ENCODE measurements at regions not wholly inside any gene's neighbourhood (a gene's known extent, or its start where the extent isn't known, plus 50 kb on each side); places are given as distances from the start of the nearest gene placed in this dataset.

DNA sequence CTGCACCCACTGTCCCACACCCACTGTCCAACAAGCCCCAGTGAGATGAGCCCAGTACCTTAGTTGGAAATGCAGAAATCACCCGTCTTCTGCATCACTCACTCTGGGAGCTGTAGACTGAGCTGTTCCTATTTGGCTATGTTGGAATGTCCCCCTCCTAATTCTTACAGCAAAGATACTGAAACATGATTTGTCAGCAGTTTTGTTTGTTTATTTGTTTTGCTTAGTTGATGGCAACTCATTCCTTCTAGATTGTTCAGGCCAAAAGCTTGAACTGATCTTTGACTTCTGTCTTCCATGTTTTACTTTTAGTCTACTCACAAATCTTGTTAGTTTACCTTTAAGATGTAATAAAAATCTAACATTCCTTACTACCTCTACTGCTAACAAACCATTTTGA, 233.6 kb upstream of the MIS18BP1 start:
- H3K36me3 Mint-ChIP-seq (ENCODE audit: low read depth) = no peaks in the 10 kb centered on the region
- H3K27me3 Mint-ChIP-seq = no peaks in the 10 kb centered on the region
- peaks cover 62% of the 10 kb centered on the region for H3K9me3 Mint-ChIP-seq
- no peaks in the 10 kb centered on the region for H3K4me1 Mint-ChIP-seq (ENCODE audit: low read depth)
- H3K27ac Mint-ChIP-seq = no peak overlapping the region
- intact Hi-C loops (cut with micrococcal nuclease) = no loop called here
- H3K4me3 Mint-ChIP-seq = no peak overlapping the region

DNA sequence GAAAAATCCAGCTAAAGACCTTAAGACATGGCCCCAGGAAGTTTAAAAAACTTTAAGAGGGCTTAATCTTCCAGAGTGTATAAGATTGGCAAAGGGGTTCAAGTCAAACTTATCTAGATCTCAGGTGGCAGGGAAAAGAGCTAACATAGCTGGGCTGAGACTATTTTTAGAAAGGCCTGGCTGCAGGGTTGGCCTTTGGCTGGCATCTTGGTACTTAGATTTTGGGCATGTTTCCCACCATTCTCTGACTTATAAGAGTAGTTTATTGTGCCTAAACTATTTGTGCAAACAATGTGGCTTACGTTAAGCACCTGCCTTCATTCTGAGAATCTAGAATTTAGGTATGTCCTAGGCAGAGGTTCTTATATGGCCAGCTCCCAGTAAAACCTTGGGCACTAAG, 214.0 kb upstream of the MIS18BP1 start:
- intact Hi-C loops (cut with micrococcal nuclease) = no loop called here
- no peaks in the 10 kb centered on the region for H3K9me3 Mint-ChIP-seq
- no peak overlapping the region for H3K27ac Mint-ChIP-seq
- no peak overlapping the region for H3K4me3 Mint-ChIP-seq
- no peaks in the 10 kb centered on the region for H3K27me3 Mint-ChIP-seq
- H3K4me1 Mint-ChIP-seq (ENCODE audit: low read depth) = no peaks in the 10 kb centered on the region
- no peaks in the 10 kb centered on the region for H3K36me3 Mint-ChIP-seq (ENCODE audit: low read depth)

DNA sequence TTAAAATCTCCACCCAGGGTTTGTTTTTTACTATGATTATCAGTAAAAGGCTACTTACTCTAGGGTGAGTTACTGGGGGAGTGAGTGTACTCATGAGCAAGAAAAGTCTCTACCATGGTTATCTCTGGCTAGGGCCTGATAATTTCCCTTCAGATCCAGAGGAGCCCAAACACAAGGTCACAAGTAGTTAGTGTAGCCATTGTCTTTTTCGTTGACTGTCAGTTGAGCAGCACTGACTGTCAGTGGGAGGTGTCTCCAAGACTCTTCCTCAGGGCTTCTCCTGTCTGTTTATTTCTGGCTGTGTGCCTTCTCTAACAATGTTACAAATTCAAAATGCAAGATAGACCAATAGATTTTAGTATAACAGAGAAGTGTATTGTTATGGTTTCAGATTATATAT, 181.2 kb upstream of the MIS18BP1 start:
- Mint-ChIP-seq H3K27me3 (no peaks in the 10 kb centered on the region), H3K9me3 (no peaks in the 10 kb centered on the region), H3K4me1 (ENCODE audit: low read depth) (no peaks in the 10 kb centered on the region), H3K4me3 (no peak overlapping the region), H3K36me3 (ENCODE audit: low read depth) (no peaks in the 10 kb centered on the region), H3K27ac (no peak overlapping the region)
- intact Hi-C loops (cut with micrococcal nuclease) = no loop called here

DNA sequence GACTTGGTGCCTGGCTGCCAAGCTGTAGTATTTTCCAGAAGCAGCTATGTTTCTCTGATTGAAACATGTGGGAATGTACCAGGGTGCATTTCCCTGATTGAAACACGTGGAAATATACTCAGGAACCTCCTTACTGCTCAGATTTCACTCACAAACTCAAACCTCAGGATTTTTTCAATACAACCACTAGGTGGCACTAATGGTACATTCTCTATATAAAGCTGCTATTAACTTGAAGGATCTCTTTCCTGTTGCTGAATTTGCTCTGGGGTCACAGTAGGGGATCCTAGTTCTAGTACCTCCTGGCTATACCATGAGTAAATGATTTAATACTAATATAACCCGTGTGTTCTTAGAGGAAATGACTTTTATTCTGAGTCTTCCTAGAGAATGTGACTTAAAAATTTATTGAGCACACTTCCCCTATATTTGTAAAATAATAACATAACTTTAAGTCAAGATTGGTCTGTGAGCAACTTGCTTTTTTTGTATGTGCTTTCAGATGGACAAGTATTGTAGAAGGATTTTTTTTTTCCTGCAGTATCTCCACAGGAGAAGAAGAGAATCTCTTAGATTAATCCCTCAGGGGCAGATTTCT, 173.8 kb upstream of the MIS18BP1 start:
- no peaks in the 10 kb centered on the region for H3K27me3 Mint-ChIP-seq
- no peak overlapping the region for H3K4me3 Mint-ChIP-seq
- H3K36me3 Mint-ChIP-seq (ENCODE audit: low read depth) = no peaks in the 10 kb centered on the region
- no peaks in the 10 kb centered on the region for H3K4me1 Mint-ChIP-seq (ENCODE audit: low read depth)
- intact Hi-C loops (cut with micrococcal nuclease) = no loop called here
- H3K9me3 Mint-ChIP-seq = no peaks in the 10 kb centered on the region
- no peak overlapping the region for H3K27ac Mint-ChIP-seq

DNA sequence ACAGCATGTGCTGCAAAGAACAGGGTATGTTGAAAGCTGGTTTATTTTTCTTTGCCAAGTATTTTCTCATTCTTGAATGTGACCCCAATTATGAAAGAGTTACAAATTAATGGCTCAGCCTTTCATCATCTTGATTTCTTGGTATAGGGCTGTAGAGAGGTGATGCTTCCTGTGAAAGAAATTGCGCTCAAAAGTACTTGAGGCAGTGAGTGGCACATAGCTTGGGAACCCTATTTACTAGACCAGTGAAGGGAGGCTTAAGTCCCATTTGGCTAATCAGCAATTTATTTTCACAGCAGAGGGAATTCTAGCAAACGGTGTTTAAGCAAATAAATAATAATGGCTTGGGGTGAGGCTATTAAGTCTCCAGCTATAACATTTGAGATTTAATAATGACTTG, 153.9 kb upstream of the MIS18BP1 start:
- H3K27me3 Mint-ChIP-seq = no peaks in the 10 kb centered on the region
- H3K4me3 Mint-ChIP-seq = no peak overlapping the region
- intact Hi-C loops (cut with micrococcal nuclease) = no loop called here

DNA sequence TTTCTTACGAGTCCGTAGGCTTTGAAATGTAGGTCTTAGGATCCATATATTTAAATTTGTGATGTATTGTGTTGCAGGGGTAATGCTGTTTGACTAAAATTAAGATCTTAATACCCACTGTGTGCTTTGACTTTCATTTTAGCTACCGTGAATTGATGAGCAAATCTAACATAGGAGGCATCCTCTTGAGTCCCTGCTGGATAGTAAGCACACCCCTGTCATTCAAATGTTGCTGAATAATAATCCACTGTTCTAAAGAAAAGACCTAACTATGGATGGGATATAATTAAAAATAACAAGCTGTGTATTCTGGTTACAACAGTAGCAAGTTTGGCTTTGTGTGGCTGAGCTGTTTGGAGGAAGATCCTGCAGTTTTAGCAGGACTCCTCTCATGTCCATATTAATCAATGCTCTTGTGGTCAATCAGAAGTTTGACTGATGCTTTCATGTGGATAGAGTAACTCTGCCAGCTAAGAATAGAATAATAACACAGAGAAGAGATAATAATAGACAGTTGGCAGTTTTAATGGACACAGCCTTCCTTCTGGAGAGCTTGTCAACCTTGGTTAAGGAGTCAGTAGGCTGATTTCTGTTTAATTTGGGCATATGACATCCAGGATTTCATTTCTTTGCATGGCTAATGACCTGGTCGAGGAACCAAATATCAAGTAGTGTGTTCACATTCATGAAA, 148.1 kb upstream of the MIS18BP1 start:
- H3K36me3 Mint-ChIP-seq (ENCODE audit: low read depth) = no peaks in the 10 kb centered on the region
- H3K27me3 Mint-ChIP-seq = no peaks in the 10 kb centered on the region
- intact Hi-C loops (cut with micrococcal nuclease) = no loop called here
- no peak overlapping the region for H3K4me3 Mint-ChIP-seq
- H3K4me1 Mint-ChIP-seq (ENCODE audit: low read depth) = no peaks in the 10 kb centered on the region
- H3K9me3 Mint-ChIP-seq = no peaks in the 10 kb centered on the region
- H3K27ac Mint-ChIP-seq = no peak overlapping the region

More for the DNA sequence above, 153.9 kb upstream of the MIS18BP1 start:
- Mint-ChIP-seq H3K4me1 (ENCODE audit: low read depth) (no peaks in the 10 kb centered on the region), H3K36me3 (ENCODE audit: low read depth) (no peaks in the 10 kb centered on the region), H3K9me3 (peaks cover 15% of the 10 kb centered on the region), H3K27ac (no peak overlapping the region)

DNA sequence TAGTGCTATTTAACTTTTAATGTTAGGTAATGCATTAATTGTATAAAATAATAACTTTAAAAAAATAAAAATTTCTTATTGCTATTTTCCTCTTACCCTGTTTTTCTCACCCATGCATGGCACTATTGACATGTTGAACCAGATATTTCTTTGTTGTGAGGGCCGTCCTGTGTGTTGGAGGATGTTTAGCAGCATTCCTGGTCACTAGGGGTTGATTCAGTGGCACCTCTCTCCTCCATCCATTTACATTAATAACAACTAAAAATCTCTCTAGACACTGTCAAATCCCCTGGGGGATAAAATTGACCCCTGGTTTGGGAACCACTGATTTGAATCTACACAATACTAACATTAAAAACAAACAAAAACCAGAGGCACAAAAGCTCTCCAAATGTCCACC, 147.5 kb upstream of the MIS18BP1 start:
- Mint-ChIP-seq H3K27ac (no peak overlapping the region), H3K4me3 (no peak overlapping the region), H3K27me3 (no peaks in the 10 kb centered on the region), H3K4me1 (ENCODE audit: low read depth) (no peaks in the 10 kb centered on the region), H3K36me3 (ENCODE audit: low read depth) (no peaks in the 10 kb centered on the region), H3K9me3 (no peaks in the 10 kb centered on the region)
- intact Hi-C loops (cut with micrococcal nuclease) = no loop called here

DNA sequence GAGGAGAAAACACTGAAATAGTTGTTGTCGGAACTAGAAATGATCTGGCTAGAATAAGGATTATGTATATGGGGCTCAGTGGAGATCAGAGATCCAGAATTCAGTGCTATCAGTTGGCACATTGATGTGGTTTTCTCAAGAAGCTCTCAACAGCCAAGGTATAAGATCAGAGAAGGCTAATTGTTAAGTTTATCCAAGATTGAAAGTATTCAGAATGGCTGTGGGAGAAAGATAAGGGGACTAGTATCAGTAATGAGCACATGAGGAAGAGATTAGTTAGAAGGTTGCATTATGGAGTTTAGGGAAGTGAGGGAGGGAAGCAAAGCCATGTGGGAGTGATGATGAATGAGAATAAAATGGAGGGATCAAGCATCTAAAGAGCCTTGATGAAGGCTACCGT, 128.1 kb upstream of the MIS18BP1 start:
- Mint-ChIP-seq H3K27ac (no peak overlapping the region), H3K36me3 (ENCODE audit: low read depth) (no peaks in the 10 kb centered on the region), H3K9me3 (peaks cover 12% of the 10 kb centered on the region), H3K27me3 (no peaks in the 10 kb centered on the region), H3K4me1 (ENCODE audit: low read depth) (no peaks in the 10 kb centered on the region), H3K4me3 (no peak overlapping the region)
- intact Hi-C loops (cut with micrococcal nuclease) = no loop called here

DNA sequence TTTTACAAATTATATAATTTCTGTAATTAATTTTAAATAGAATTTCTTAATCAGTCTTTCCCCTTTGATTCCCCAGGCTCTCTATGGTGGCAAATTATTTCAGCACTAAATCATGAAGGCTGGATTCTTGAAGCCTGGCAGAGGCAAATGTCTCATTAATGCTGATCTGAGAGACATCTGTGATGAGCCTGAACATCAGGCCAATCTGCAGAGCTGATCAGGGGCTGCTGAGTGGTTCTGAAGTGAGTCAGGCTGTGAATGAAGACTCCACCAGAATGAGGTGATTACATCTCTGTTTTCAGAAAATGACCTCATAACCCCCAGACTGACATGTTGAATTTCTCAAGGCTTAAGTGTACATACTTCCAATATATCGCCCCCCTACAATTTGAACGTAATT, 124.2 kb upstream of the MIS18BP1 start:
- H3K4me1 Mint-ChIP-seq (ENCODE audit: low read depth) = no peaks in the 10 kb centered on the region
- H3K27ac Mint-ChIP-seq = no peak overlapping the region
- no peaks in the 10 kb centered on the region for H3K27me3 Mint-ChIP-seq
- intact Hi-C loops (cut with micrococcal nuclease) = no loop called here
- H3K4me3 Mint-ChIP-seq = no peak overlapping the region
- peaks cover under 1% of the 10 kb centered on the region for H3K9me3 Mint-ChIP-seq
- H3K36me3 Mint-ChIP-seq (ENCODE audit: low read depth) = no peaks in the 10 kb centered on the region

DNA sequence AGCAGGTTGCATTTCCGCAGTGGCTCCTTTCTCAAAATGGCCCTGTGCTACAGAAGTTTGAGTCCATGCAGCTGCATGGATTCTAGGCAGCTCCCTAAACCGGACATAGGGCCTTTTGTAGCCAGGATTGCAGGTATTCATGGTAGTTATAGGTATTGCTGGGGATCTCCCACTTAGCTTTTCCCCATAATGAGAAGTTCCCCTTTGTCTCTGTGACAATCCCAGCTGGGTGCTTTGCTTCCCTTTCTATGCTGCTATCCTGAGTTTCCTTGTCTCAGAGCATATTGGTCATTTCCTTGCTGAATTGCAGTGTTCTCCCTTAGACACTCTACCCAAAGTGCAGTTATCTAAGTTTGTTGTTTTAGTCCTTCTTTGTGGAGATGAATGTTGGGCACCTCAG, 120.9 kb upstream of the MIS18BP1 start:
- no peaks in the 10 kb centered on the region for H3K9me3 Mint-ChIP-seq
- no peak overlapping the region for H3K27ac Mint-ChIP-seq
- no peaks in the 10 kb centered on the region for H3K36me3 Mint-ChIP-seq (ENCODE audit: low read depth)
- no peaks in the 10 kb centered on the region for H3K27me3 Mint-ChIP-seq
- H3K4me3 Mint-ChIP-seq = no peak overlapping the region
- intact Hi-C loops (cut with micrococcal nuclease) = no loop called here
- no peaks in the 10 kb centered on the region for H3K4me1 Mint-ChIP-seq (ENCODE audit: low read depth)

DNA sequence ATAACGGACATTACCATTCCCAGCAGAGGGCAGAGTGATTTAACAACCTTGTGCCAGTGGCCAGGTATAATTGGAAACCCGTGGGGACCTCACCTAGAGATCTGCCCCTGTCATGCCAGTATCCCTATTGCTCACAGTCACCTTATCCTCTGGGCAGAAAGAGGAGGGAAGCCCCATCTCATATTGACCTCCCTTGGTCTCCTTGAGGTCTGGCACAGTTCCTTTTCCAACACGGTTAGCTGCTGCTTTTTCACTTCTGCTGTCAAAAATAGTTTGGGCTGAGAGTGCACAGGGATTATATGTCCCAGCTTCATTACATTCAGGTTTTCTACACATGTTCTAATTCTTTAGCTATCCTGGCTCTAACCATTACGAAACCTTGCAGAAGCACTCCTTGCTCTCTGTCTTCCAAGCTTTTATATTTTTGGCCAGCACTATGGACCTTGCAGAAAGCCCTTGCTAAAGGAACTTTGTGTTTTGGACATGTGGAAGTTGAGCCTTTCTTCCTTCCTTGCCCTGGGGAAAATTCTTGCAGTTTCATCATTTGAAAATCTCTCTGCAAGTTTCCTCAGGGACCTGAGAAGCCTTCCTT, 111.7 kb upstream of the MIS18BP1 start:
- intact Hi-C loops (cut with micrococcal nuclease) = no loop called here
- no peaks in the 10 kb centered on the region for H3K4me1 Mint-ChIP-seq (ENCODE audit: low read depth)
- H3K4me3 Mint-ChIP-seq = no peak overlapping the region
- no peak overlapping the region for H3K27ac Mint-ChIP-seq
- no peaks in the 10 kb centered on the region for H3K9me3 Mint-ChIP-seq
- no peaks in the 10 kb centered on the region for H3K36me3 Mint-ChIP-seq (ENCODE audit: low read depth)
- H3K27me3 Mint-ChIP-seq = no peaks in the 10 kb centered on the region

DNA sequence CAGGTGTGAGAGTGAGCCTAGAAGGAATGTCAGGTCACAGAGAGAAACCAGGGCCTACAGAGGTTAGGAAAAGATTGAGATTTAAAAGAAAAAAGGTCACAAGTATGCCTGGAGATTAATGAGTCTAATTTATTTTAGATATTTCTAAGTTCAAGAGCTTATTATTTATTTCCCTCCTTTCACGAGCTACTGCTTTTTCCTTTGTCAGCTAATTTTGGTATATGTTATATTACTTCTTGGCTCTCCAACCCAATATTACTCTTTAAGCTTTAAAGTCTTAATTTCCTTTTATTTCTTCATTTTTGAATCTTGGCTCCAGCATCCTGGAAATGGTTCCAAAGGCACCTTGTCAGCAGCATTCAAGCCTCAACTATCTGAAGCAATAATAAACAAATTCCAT, 109.5 kb upstream of the MIS18BP1 start:
- no peaks in the 10 kb centered on the region for H3K9me3 Mint-ChIP-seq
- intact Hi-C loops (cut with micrococcal nuclease) = no loop called here
- no peaks in the 10 kb centered on the region for H3K36me3 Mint-ChIP-seq (ENCODE audit: low read depth)
- H3K4me1 Mint-ChIP-seq (ENCODE audit: low read depth) = no peaks in the 10 kb centered on the region
- H3K4me3 Mint-ChIP-seq = no peak overlapping the region
- no peak overlapping the region for H3K27ac Mint-ChIP-seq
- H3K27me3 Mint-ChIP-seq = no peaks in the 10 kb centered on the region

DNA sequence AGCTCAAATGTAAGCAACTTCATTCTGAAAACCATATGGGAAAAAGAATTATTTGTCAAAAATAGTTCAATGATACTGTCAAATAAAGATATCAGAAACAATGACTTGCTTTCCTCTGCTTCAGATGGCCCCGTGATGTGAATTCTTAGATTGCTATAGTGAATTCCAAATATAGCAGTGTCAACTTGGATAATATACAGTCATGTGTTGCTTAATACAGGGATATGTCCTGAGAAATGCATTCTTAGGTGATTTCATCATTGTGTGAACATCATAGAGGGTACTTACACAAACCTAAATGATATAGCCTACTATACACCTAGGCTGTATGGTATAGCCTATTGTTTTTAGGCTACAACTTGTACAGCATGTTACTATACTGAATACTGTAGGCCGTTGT, 108.7 kb upstream of the MIS18BP1 start:
- H3K27me3 Mint-ChIP-seq = no peaks in the 10 kb centered on the region
- H3K36me3 Mint-ChIP-seq (ENCODE audit: low read depth) = no peaks in the 10 kb centered on the region
- no peaks in the 10 kb centered on the region for H3K4me1 Mint-ChIP-seq (ENCODE audit: low read depth)
- no peak overlapping the region for H3K27ac Mint-ChIP-seq
- no peak overlapping the region for H3K4me3 Mint-ChIP-seq
- intact Hi-C loops (cut with micrococcal nuclease) = no loop called here
- no peaks in the 10 kb centered on the region for H3K9me3 Mint-ChIP-seq

DNA sequence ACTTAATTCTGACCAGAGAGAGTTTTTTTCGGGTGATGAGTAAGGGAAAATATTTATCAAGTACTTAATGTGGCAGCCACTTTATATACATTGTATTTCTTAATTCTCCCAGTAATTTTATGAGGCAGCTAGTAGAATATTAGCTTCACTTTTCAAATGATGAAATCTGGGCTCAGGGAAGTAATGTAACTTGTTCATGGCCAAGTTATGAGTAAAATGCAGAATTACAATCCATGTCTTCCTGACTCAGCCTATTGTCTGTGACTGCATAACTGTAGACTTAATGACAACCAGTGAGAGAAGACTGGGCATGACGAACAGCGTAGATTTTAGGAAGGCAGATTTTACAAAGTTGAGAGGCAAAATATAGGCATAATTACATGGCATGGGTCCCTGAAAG, 106.7 kb upstream of the MIS18BP1 start:
- H3K4me1 Mint-ChIP-seq (ENCODE audit: low read depth) = no peaks in the 10 kb centered on the region
- no peak overlapping the region for H3K27ac Mint-ChIP-seq
- no peaks in the 10 kb centered on the region for H3K27me3 Mint-ChIP-seq
- H3K9me3 Mint-ChIP-seq = no peaks in the 10 kb centered on the region
- H3K4me3 Mint-ChIP-seq = no peak overlapping the region
- intact Hi-C loops (cut with micrococcal nuclease) = no loop called here
- H3K36me3 Mint-ChIP-seq (ENCODE audit: low read depth) = no peaks in the 10 kb centered on the region
